ENCODE measurements at regions not wholly inside any gene's neighbourhood (a gene's known extent, or its start where the extent isn't known, plus 50 kb on each side); places are given as distances from the start of the nearest gene placed in this dataset.

DNA sequence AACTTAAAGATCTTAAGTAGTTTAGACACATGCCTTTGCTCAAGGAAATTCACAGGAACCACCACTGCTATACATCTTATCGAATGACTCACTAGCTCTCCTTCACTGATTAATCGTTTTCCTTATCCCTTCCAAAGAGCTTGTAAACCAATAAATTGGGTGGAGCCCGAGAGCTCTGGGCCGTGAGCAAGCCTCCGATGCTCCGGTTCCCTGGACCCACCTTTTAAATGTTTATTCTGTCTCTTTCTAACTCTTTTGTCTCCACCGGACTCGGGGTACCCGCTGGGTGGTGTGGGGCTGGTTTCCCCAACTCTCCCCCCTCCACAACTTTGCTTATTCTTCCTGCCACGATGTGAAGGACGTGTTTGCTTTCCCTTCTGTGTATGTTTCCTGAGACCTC lies 292.9 kb upstream of the TMEFF2 start:
- Histone ChIP-seq H3K27ac (ENCODE audit: extremely low read depth, low read depth, low read length) (no peak overlapping the region), H3K4me3 (ENCODE audit: low read depth, low read length) (no peak overlapping the region), H3K9me3 (ENCODE audit: control insufficient read depth, insufficient read depth, low read depth, low read length) (no peaks in the 10 kb centered on the region), H3K36me3 (ENCODE audit: control insufficient read depth in 2 of 2, insufficient read depth in 1 of 2, low read length in 2 of 2) (no peaks in the 10 kb centered on the region), H3K4me1 (ENCODE audit: control insufficient read depth, insufficient read depth, low read length) (no peaks in the 10 kb centered on the region)
- ChIA-PET POLR2A (no interaction called here), CTCF (no interaction called here)
- TF ChIP-seq ZNF302 (tag by site-specific recombination; IDR thresholded peaks at IDR 0.05; ENCODE audit: low read depth): no peak
- TF ChIP-seq, protein P1, sequence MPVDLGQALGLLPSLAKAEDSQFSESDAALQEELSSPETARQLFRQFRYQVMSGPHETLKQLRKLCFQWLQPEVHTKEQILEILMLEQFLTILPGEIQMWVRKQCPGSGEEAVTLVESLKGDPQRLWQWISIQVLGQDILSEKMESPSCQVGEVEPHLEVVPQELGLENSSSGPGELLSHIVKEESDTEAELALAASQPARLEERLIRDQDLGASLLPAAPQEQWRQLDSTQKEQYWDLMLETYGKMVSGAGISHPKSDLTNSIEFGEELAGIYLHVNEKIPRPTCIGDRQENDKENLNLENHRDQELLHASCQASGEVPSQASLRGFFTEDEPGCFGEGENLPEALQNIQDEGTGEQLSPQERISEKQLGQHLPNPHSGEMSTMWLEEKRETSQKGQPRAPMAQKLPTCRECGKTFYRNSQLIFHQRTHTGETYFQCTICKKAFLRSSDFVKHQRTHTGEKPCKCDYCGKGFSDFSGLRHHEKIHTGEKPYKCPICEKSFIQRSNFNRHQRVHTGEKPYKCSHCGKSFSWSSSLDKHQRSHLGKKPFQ (tag by site-specific recombination; IDR thresholded peaks at IDR 0.05): no peak
- no peak for TF ChIP-seq ZNF521 (tag by site-specific recombination; IDR thresholded peaks at IDR 0.05)
- TF ChIP-seq HOXC10 (CRISPR knock-in tag; IDR thresholded peaks at IDR 0.05): no peak
- no peak for TF ChIP-seq ZFP69B (tag by site-specific recombination; IDR thresholded peaks at IDR 0.05)
- no peak for TF ChIP-seq ZNF175 (tag by site-specific recombination; IDR thresholded peaks at IDR 0.05)
- TF ChIP-seq ZNF785 (tag by site-specific recombination; IDR thresholded peaks at IDR 0.05): no peak
- TF ChIP-seq, protein P2, sequence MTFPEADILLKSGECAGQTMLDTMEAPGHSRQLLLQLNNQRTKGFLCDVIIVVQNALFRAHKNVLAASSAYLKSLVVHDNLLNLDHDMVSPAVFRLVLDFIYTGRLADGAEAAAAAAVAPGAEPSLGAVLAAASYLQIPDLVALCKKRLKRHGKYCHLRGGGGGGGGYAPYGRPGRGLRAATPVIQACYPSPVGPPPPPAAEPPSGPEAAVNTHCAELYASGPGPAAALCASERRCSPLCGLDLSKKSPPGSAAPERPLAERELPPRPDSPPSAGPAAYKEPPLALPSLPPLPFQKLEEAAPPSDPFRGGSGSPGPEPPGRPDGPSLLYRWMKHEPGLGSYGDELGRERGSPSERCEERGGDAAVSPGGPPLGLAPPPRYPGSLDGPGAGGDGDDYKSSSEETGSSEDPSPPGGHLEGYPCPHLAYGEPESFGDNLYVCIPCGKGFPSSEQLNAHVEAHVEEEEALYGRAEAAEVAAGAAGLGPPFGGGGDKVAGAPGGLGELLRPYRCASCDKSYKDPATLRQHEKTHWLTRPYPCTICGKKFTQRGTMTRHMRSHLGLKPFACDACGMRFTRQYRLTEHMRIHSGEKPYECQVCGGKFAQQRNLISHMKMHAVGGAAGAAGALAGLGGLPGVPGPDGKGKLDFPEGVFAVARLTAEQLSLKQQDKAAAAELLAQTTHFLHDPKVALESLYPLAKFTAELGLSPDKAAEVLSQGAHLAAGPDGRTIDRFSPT (tag by site-specific recombination; IDR thresholded peaks at IDR 0.05): no peak

DNA sequence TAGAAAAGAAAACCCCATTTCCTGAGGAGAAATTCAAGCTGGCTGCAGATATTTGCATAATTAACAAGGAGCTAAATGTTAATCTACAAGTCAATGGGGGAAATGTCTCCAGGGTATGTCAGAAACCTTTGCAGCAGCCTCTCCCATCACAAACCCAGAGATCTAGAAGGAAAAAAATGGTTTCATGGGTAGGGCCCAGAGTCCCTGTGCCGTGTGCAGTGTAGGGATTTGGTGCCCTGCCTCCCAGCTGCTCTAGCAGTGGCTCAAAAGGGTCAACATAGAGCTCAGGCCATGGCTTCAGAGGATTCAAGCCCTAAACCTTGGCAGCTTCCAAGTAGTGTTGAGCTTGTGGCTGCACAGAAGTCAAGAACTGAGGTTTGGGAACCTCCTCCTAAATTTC lies 290.2 kb upstream of the TMEFF2 start:
- Histone ChIP-seq H3K36me3 (ENCODE audit: control insufficient read depth in 2 of 2, insufficient read depth in 1 of 2, low read length in 2 of 2) (no peaks in the 10 kb centered on the region), H3K27ac (ENCODE audit: extremely low read depth, low read depth, low read length) (no peak overlapping the region), H3K9me3 (ENCODE audit: control insufficient read depth, insufficient read depth, low read depth, low read length) (no peaks in the 10 kb centered on the region), H3K4me1 (ENCODE audit: control insufficient read depth, insufficient read depth, low read length) (no peaks in the 10 kb centered on the region), H3K4me3 (ENCODE audit: low read depth, low read length) (no peak overlapping the region)
- ChIA-PET CTCF (no interaction called here), POLR2A (no interaction called here)
- no peak for TF ChIP-seq ZFHX2 (tag by site-specific recombination; conservative IDR thresholded peaks at IDR 0.05)
- no peak for TF ChIP-seq ZEB2 (tag by site-specific recombination; IDR thresholded peaks at IDR 0.05)
- no peak for TF ChIP-seq SP7 (tag by site-specific recombination; IDR thresholded peaks at IDR 0.05)
- TF ChIP-seq ZNF792 (tag by site-specific recombination; IDR thresholded peaks at IDR 0.05): no peak
- TF ChIP-seq SETDB1 (IDR thresholded peaks at IDR 0.05; ENCODE audit: insufficient read length, low read length): no peak
- no peak for TF ChIP-seq PRDM1 (tag by site-specific recombination; IDR thresholded peaks at IDR 0.05)
- TF ChIP-seq, protein P3, sequence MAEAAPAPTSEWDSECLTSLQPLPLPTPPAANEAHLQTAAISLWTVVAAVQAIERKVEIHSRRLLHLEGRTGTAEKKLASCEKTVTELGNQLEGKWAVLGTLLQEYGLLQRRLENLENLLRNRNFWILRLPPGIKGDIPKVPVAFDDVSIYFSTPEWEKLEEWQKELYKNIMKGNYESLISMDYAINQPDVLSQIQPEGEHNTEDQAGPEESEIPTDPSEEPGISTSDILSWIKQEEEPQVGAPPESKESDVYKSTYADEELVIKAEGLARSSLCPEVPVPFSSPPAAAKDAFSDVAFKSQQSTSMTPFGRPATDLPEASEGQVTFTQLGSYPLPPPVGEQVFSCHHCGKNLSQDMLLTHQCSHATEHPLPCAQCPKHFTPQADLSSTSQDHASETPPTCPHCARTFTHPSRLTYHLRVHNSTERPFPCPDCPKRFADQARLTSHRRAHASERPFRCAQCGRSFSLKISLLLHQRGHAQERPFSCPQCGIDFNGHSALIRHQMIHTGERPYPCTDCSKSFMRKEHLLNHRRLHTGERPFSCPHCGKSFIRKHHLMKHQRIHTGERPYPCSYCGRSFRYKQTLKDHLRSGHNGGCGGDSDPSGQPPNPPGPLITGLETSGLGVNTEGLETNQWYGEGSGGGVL (tag by site-specific recombination; IDR thresholded peaks at IDR 0.05): no peak
- TF ChIP-seq ZNF664 (tag by site-specific recombination; IDR thresholded peaks at IDR 0.05): no peak
- TF ChIP-seq, protein P4, sequence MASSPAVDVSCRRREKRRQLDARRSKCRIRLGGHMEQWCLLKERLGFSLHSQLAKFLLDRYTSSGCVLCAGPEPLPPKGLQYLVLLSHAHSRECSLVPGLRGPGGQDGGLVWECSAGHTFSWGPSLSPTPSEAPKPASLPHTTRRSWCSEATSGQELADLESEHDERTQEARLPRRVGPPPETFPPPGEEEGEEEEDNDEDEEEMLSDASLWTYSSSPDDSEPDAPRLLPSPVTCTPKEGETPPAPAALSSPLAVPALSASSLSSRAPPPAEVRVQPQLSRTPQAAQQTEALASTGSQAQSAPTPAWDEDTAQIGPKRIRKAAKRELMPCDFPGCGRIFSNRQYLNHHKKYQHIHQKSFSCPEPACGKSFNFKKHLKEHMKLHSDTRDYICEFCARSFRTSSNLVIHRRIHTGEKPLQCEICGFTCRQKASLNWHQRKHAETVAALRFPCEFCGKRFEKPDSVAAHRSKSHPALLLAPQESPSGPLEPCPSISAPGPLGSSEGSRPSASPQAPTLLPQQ (tag by site-specific recombination; IDR thresholded peaks at IDR 0.05): no peak
- TF ChIP-seq ZSCAN23 (tag by site-specific recombination; IDR thresholded peaks at IDR 0.05): no peak
- TF ChIP-seq KLF10 (tag by site-specific recombination; IDR thresholded peaks at IDR 0.05): no peak
- no peak for TF ChIP-seq YY2 (tag by site-specific recombination; IDR thresholded peaks at IDR 0.05)
- TF ChIP-seq, protein P5, sequence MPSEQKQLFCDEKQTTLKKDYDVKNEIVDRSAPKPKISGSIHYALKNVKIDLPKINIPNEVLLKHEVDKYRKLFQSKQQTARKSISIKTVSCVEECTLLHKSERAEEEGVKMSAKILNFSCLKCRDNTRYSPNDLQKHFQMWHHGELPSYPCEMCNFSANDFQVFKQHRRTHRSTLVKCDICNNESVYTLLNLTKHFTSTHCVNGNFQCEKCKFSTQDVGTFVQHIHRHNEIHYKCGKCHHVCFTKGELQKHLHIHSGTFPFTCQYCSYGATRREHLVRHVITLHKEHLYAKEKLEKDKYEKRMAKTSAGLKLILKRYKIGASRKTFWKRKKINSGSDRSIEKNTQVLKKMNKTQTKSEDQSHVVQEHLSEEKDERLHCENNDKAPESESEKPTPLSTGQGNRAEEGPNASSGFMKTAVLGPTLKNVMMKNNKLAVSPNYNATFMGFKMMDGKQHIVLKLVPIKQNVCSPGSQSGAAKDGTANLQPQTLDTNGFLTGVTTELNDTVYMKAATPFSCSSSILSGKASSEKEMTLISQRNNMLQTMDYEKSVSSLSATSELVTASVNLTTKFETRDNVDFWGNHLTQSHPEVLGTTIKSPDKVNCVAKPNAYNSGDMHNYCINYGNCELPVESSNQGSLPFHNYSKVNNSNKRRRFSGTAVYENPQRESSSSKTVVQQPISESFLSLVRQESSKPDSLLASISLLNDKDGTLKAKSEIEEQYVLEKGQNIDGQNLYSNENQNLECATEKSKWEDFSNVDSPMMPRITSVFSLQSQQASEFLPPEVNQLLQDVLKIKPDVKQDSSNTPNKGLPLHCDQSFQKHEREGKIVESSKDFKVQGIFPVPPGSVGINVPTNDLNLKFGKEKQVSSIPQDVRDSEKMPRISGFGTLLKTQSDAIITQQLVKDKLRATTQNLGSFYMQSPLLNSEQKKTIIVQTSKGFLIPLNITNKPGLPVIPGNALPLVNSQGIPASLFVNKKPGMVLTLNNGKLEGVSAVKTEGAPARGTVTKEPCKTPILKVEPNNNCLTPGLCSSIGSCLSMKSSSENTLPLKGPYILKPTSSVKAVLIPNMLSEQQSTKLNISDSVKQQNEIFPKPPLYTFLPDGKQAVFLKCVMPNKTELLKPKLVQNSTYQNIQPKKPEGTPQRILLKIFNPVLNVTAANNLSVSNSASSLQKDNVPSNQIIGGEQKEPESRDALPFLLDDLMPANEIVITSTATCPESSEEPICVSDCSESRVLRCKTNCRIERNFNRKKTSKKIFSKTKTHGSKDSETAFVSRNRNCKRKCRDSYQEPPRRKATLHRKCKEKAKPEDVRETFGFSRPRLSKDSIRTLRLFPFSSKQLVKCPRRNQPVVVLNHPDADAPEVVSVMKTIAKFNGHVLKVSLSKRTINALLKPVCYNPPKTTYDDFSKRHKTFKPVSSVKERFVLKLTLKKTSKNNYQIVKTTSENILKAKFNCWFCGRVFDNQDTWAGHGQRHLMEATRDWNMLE (tag by site-specific recombination; conservative IDR thresholded peaks at IDR 0.05; ENCODE audit: low read depth): no peak
